ENCODE measurements at regions not wholly inside any gene's neighbourhood (a gene's known extent, or its start where the extent isn't known, plus 50 kb on each side); places are given as distances from the start of the nearest gene placed in this dataset.

DNA sequence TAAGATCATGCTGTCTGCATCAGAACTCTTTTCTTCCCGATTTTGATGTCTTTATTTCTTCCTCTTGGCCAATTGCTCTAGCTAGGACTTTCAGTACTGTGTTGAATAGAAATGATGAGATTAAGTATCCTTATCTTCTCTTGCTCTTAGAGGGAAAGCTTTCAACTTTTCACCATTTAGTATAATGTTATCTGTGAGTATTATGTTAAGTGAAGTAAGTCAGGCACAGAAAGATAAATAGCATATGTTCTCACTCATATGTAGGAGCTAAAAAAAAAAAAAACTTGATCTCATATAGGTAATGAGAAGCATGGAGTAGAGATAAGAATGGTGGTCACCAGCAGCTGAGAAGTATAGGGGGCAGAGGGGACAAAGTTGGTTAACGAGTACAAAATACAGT lies 1089.5 kb downstream of the TDRD15 start:
- TF ChIP-seq CTCF (IDR thresholded peaks at IDR 0.05; ENCODE audit: insufficient read depth, low read length, missing control alignments) = no peak
- ChIA-PET CTCF (no interaction called here), POLR2A (no interaction called here)
- no peak overlapping the region for H3K4me3 ChIP-seq (ENCODE audit: low read depth, low read length)
- no peak for DNase-seq (ENCODE audit: low read depth, low spot score)

DNA sequence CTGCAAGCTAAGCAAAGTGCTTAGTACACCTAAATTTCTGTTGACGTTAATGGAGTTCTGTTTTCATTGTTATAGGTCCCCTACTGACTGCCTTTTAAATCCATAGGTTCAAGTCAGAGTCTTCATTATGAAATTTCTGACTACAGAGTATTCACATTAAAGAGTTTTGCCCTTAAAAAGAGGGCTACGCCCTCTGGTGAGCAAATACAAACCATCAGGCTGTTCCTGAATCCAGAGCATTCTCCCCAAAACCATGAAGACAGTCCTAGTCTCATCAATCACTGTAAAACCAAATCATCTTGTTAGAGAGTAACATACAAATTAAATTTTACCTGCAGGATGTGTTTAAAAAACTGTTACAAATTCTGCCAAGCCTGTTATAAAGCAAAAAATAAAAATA lies 1091.7 kb downstream of the TDRD15 start:
- no peak for TF ChIP-seq CTCF (IDR thresholded peaks at IDR 0.05; ENCODE audit: insufficient read depth, low read length, missing control alignments)
- ChIA-PET POLR2A (no interaction called here), CTCF (no interaction called here)
- DNase-seq (ENCODE audit: low read depth, low spot score) = no peak
- H3K4me3 ChIP-seq (ENCODE audit: low read depth, low read length) = no peak overlapping the region

GRCh38 chr2:22217881-22218280 lies 1094.1 kb downstream of the TDRD15 start:
- no peak for TF ChIP-seq CTCF (IDR thresholded peaks at IDR 0.05; ENCODE audit: insufficient read depth, low read length, missing control alignments)
- no peak overlapping the region for H3K4me3 ChIP-seq (ENCODE audit: low read depth, low read length)
- DNase-seq (ENCODE audit: low read depth, low spot score) = no peak
- ChIA-PET CTCF (no interaction called here), POLR2A (no interaction called here)

DNA sequence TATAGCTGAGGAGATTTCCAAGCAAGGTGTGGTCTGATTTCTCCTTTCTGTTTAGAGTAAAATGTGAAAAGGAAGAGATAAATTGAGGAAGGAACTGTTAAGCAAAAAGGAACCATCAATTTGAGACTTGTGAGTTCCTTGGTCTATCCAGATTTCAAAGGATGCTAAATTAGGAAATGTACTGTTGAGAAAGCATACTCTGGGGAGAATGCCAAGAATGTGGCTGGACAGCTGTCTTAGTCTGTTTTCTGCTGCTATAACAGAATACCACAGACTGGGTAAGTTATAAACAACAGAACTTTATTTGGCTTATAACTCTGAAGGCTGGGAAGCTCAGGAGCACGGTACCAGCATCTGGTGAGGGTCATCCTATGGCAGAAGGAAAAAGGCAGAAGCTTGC lies 1097.2 kb downstream of the TDRD15 start:
- no peak overlapping the region for H3K4me3 ChIP-seq (ENCODE audit: low read depth, low read length)
- ChIA-PET POLR2A (no interaction called here), CTCF (no interaction called here)
- DNase-seq (ENCODE audit: low read depth, low spot score) = no peak
- TF ChIP-seq CTCF (IDR thresholded peaks at IDR 0.05; ENCODE audit: insufficient read depth, low read length, missing control alignments) = no peak

DNA sequence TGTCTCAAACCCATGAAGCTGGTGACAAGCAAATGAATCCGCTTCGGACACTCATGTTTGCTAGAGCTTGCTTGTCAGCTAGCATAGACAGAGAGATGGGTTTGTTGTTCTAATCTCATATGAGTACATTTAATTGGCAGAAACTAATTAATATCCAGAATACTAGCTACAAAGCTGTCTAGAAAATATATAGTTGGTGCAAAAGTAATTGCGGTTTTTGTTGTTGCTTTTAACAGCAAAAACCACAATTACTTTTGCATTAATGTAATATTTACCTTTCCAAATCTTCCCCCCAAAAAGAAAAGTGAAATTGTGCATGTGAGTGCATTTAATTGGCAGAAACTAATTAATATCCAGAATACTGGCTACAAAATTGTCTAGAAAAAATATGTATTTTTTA lies 1115.2 kb downstream of the TDRD15 start:
- H3K4me3 ChIP-seq (ENCODE audit: low read depth, low read length) = no peak overlapping the region
- no peak for TF ChIP-seq CTCF (IDR thresholded peaks at IDR 0.05; ENCODE audit: insufficient read depth, low read length, missing control alignments)
- POLR2A ChIA-PET = no interaction called here
- CTCF ChIA-PET = no interaction called here
- no peak for DNase-seq (ENCODE audit: low read depth, low spot score)

DNA sequence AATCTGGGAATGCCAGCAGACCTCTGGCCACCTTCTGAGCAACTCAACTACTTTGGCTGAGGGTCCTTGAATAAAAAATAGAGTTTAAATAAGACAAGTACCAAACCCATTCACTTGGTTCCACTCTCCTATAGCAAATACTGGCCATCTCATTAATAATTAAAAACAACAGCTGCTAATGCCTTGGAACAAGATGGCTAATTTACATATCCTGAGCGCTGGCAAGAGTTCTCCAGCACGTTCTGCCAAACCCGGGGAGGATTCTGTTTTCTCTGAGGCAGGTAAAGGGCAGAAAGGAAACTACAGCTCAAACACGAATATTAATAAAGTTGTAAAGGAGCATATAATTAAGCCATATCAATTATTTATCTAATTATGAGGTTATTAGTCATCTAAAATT lies 1123.7 kb downstream of the TDRD15 start:
- CTCF ChIA-PET = no interaction called here
- POLR2A ChIA-PET = no interaction called here
- TF ChIP-seq CTCF (IDR thresholded peaks at IDR 0.05; ENCODE audit: insufficient read depth, low read length, missing control alignments) = no peak
- no peak for DNase-seq (ENCODE audit: low read depth, low spot score)
- H3K4me3 ChIP-seq (ENCODE audit: low read depth, low read length) = no peak overlapping the region

Measured in AG04449 (cell line).